ENCODE measurements at regions not wholly inside any gene's neighbourhood (a gene's known extent, or its start where the extent isn't known, plus 50 kb on each side); places are given as distances from the start of the nearest gene placed in this dataset.

DNA sequence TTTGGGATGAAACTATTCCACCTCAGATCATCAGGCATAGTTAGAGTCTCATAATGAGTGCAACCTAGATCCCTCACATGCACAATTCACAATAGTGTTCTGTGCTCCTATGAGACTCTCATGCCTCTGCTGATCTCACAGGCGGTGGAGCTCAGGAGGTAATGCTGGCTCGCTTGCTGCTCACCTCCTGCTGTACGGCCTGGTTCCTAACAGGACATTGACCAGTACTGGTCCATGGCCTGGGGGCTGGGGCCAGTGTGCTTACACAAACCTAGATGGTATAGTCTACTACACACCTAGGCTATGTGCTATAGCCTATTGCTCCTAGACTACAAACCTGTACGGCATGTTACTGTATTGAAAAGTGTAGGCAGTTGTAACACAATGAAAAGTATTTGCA lies 448.4 kb downstream of the RPS6KC1 start:
- Histone ChIP-seq H3K9me2 (ENCODE audit: low read depth, low read length) (no peaks in the 10 kb centered on the region), H3K4me3 (ENCODE audit: low read depth, low read length, poor library complexity, severe bottlenecking) (no peak overlapping the region), H3K9me3 (ENCODE audit: low read length) (no peaks in the 10 kb centered on the region), H3K4me2 (ENCODE audit: low read length) (no peak overlapping the region), H3K27ac (ENCODE audit: low read depth, low read length, poor library complexity, severe bottlenecking) (no peak overlapping the region), H3K79me2 (ENCODE audit: insufficient read depth, low read length) (no peaks in the 10 kb centered on the region), H3K36me3 (ENCODE audit: insufficient read depth, low read length) (no peaks in the 10 kb centered on the region), H3K27me3 (ENCODE audit: insufficient read depth, low read length) (no peaks in the 10 kb centered on the region), H3K4me1 (ENCODE audit: insufficient read depth, low read length, severe bottlenecking) (no peaks in the 10 kb centered on the region), H3F3A (ENCODE audit: insufficient read depth, low read length) (no peaks in the 10 kb centered on the region), H4K20me1 (ENCODE audit: insufficient read depth, low read length) (no peaks in the 10 kb centered on the region), H2AFZ (ENCODE audit: low read length) (no peak overlapping the region), H3K9ac (ENCODE audit: low read length) (no peak overlapping the region)
- TF ChIP-seq, protein P1, sequence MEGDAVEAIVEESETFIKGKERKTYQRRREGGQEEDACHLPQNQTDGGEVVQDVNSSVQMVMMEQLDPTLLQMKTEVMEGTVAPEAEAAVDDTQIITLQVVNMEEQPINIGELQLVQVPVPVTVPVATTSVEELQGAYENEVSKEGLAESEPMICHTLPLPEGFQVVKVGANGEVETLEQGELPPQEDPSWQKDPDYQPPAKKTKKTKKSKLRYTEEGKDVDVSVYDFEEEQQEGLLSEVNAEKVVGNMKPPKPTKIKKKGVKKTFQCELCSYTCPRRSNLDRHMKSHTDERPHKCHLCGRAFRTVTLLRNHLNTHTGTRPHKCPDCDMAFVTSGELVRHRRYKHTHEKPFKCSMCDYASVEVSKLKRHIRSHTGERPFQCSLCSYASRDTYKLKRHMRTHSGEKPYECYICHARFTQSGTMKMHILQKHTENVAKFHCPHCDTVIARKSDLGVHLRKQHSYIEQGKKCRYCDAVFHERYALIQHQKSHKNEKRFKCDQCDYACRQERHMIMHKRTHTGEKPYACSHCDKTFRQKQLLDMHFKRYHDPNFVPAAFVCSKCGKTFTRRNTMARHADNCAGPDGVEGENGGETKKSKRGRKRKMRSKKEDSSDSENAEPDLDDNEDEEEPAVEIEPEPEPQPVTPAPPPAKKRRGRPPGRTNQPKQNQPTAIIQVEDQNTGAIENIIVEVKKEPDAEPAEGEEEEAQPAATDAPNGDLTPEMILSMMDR (IDR thresholded peaks at IDR 0.05; ENCODE audit: low read length) = no peak
- no peak for TF ChIP-seq EZH2 (IDR thresholded peaks at IDR 0.05; ENCODE audit: borderline replicate concordance, low read length)

DNA sequence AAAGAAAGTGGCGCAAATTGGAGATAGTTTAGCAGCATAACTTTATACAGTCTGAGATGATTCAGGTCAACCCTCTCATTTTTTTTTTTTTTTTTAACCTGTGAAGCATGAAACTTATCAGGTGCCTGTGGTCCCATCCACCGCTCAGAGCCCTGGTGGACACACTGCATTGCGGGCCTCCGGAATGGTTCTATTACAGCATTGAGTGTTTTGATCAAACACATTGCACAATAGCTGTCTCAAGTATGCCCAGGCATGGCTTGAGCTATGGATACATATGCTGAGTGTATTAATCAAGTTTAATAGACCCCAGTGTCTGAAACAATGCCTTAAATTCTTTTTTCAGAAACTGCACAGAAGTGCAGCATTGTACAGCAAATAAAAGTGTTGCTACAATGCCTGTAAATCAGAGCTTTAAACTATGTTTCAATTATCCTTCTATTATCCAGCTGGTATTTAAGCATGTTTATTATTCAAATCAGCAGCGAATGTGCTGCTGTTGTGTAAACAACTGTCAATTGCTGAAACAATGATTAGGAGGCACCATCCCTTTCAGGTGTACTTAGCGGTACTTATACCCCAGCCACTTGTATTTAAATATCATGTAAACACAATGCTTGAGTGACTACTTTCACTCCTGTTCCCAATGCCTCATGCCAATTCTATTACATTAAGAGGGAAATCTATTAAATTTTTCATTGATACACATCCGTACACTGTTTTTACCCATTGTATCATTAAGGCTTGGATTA lies 456.6 kb downstream of the RPS6KC1 start:
- Histone ChIP-seq H3K4me3 (ENCODE audit: low read depth, low read length, poor library complexity, severe bottlenecking) (no peak overlapping the region), H3K79me2 (ENCODE audit: insufficient read depth, low read length) (no peaks in the 10 kb centered on the region), H4K20me1 (ENCODE audit: insufficient read depth, low read length) (no peaks in the 10 kb centered on the region), H3F3A (ENCODE audit: insufficient read depth, low read length) (no peaks in the 10 kb centered on the region), H3K4me2 (ENCODE audit: low read length) (no peak overlapping the region), H3K9ac (ENCODE audit: low read length) (no peak overlapping the region), H2AFZ (ENCODE audit: low read length) (no peak overlapping the region), H3K27me3 (ENCODE audit: insufficient read depth, low read length) (no peaks in the 10 kb centered on the region; the same call in 1 of the 2 replicates), H3K4me1 (ENCODE audit: insufficient read depth, low read length, severe bottlenecking) (no peaks in the 10 kb centered on the region), H3K9me3 (ENCODE audit: low read length) (no peaks in the 10 kb centered on the region), H3K36me3 (ENCODE audit: insufficient read depth, low read length) (no peaks in the 10 kb centered on the region), H3K27ac (ENCODE audit: low read depth, low read length, poor library complexity, severe bottlenecking) (no peak overlapping the region), H3K9me2 (ENCODE audit: low read depth, low read length) (no peaks in the 10 kb centered on the region)
- no peak for TF ChIP-seq EZH2 (IDR thresholded peaks at IDR 0.05; ENCODE audit: borderline replicate concordance, low read length)
- TF ChIP-seq, protein P1 (IDR thresholded peaks at IDR 0.05; ENCODE audit: low read length) = no peak

DNA sequence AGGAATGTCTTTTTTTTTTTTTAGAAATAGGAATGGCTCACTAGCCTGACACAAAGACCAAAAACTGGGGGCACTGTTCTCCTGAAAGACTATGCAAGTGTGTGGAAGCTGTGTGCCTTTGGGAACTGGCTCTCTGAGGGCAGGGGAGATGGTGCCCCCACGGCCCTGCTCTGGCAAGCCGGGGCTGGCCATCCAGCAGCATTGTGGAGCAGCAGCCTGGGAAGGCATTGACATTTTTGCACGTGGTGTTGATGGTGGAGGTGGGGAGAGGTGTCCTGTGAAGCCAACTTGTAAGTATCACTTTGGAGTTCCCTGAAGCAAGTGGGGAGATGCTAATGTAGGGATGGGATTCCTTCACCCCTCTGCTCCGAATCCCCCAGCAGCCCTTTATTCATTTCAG lies 460.1 kb downstream of the RPS6KC1 start:
- no peak overlapping the region for H3K9ac ChIP-seq (ENCODE audit: low read length)
- TF ChIP-seq, protein P1 (IDR thresholded peaks at IDR 0.05; ENCODE audit: low read length) = no peak
- no peak for TF ChIP-seq EZH2 (IDR thresholded peaks at IDR 0.05; ENCODE audit: borderline replicate concordance, low read length)
- no peaks in the 10 kb centered on the region; the same call in 1 of the 2 replicates for H3K27me3 ChIP-seq (ENCODE audit: insufficient read depth, low read length)
- H3K4me2 ChIP-seq (ENCODE audit: low read length) = no peak overlapping the region
- no peak overlapping the region for H2AFZ ChIP-seq (ENCODE audit: low read length)
- no peak overlapping the region for H3K4me3 ChIP-seq (ENCODE audit: low read depth, low read length, poor library complexity, severe bottlenecking)
- H3K9me2 ChIP-seq (ENCODE audit: low read depth, low read length) = no peaks in the 10 kb centered on the region
- no peaks in the 10 kb centered on the region for H4K20me1 ChIP-seq (ENCODE audit: insufficient read depth, low read length)
- no peaks in the 10 kb centered on the region for H3K79me2 ChIP-seq (ENCODE audit: insufficient read depth, low read length)
- no peaks in the 10 kb centered on the region for H3K36me3 ChIP-seq (ENCODE audit: insufficient read depth, low read length)
- H3K9me3 ChIP-seq (ENCODE audit: low read length) = no peaks in the 10 kb centered on the region
- no peaks in the 10 kb centered on the region for H3K4me1 ChIP-seq (ENCODE audit: insufficient read depth, low read length, severe bottlenecking)
- H3F3A ChIP-seq (ENCODE audit: insufficient read depth, low read length) = no peaks in the 10 kb centered on the region
- H3K27ac ChIP-seq (ENCODE audit: low read depth, low read length, poor library complexity, severe bottlenecking) = no peak overlapping the region

Measured in OCI-LY1 (cell line).